ENCODE measurements at regions not wholly inside any gene's neighbourhood (a gene's known extent, or its start where the extent isn't known, plus 50 kb on each side); places are given as distances from the start of the nearest gene placed in this dataset.

DNA sequence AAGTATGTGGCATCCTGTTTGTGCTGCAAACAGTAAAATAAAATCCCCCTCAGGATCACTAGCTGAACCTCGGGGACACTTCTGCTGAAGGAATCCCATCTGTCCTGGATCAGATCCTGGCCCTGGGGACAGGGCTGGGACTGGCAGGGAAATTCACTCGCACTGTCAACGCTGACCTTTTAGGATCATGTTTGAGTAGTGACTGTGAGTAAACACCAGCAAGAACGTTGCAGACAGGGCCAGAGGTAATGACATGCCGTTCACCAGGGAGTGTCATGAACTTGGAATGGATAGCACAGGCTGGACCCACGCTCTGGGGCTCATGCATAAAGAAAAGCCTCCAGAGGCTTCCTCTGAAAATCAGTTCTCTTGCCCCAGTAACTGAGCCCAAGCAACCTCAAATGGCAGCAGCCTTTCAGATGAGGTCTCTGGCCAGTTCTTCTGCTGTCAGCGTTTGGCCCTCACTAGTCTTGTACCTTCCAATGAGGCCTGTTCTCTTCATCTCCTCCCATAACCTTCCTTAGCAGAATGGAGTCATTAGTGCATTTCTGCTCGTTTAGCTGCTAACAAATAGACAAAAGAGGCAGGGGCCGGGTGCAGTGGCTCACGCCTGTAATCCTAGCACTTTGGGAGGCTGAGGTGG, 51.0 kb upstream of the BARX2 start:
- Mint-ChIP-seq H3K27ac (no peak overlapping the region; the same call in 1 of the 2 replicates), H3K36me3 (ENCODE audit: low read depth) (no peaks in the 10 kb centered on the region), H3K9me3 (no peaks in the 10 kb centered on the region), H3K27me3 (ENCODE audit: insufficient read depth, low read depth, poor library complexity) (peaks cover 8% of the 10 kb centered on the region), H3K4me3 (no peak overlapping the region; the same call in 2 of the 3 replicates), H3K4me1 (peaks cover 35% of the 10 kb centered on the region)
- H3K4me1 ChIP-seq (ENCODE audit: insufficient read depth) = peaks cover 11% of the 10 kb centered on the region
- no peaks in the 10 kb centered on the region for H3F3A ChIP-seq (replicated peaks; ENCODE audit: low read depth)
- TF ChIP-seq, protein P1, sequence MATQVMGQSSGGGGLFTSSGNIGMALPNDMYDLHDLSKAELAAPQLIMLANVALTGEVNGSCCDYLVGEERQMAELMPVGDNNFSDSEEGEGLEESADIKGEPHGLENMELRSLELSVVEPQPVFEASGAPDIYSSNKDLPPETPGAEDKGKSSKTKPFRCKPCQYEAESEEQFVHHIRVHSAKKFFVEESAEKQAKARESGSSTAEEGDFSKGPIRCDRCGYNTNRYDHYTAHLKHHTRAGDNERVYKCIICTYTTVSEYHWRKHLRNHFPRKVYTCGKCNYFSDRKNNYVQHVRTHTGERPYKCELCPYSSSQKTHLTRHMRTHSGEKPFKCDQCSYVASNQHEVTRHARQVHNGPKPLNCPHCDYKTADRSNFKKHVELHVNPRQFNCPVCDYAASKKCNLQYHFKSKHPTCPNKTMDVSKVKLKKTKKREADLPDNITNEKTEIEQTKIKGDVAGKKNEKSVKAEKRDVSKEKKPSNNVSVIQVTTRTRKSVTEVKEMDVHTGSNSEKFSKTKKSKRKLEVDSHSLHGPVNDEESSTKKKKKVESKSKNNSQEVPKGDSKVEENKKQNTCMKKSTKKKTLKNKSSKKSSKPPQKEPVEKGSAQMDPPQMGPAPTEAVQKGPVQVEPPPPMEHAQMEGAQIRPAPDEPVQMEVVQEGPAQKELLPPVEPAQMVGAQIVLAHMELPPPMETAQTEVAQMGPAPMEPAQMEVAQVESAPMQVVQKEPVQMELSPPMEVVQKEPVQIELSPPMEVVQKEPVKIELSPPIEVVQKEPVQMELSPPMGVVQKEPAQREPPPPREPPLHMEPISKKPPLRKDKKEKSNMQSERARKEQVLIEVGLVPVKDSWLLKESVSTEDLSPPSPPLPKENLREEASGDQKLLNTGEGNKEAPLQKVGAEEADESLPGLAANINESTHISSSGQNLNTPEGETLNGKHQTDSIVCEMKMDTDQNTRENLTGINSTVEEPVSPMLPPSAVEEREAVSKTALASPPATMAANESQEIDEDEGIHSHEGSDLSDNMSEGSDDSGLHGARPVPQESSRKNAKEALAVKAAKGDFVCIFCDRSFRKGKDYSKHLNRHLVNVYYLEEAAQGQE (IDR thresholded peaks at IDR 0.05; ENCODE audit: unreplicated experiment) = no peak
- no peak for TF ChIP-seq JUNB (IDR thresholded peaks at IDR 0.05; ENCODE audit: unreplicated experiment)
- TF ChIP-seq ZNF462 (CRISPR knock-in tag; IDR thresholded peaks at IDR 0.05) = no peak
- no peak for TF ChIP-seq ZNF331 (CRISPR knock-in tag; IDR thresholded peaks at IDR 0.05; ENCODE audit: low read depth)
- TF ChIP-seq, protein P2, sequence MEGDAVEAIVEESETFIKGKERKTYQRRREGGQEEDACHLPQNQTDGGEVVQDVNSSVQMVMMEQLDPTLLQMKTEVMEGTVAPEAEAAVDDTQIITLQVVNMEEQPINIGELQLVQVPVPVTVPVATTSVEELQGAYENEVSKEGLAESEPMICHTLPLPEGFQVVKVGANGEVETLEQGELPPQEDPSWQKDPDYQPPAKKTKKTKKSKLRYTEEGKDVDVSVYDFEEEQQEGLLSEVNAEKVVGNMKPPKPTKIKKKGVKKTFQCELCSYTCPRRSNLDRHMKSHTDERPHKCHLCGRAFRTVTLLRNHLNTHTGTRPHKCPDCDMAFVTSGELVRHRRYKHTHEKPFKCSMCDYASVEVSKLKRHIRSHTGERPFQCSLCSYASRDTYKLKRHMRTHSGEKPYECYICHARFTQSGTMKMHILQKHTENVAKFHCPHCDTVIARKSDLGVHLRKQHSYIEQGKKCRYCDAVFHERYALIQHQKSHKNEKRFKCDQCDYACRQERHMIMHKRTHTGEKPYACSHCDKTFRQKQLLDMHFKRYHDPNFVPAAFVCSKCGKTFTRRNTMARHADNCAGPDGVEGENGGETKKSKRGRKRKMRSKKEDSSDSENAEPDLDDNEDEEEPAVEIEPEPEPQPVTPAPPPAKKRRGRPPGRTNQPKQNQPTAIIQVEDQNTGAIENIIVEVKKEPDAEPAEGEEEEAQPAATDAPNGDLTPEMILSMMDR (conservative IDR thresholded peaks at IDR 0.05; ENCODE audit: low read depth in 2 of 2) = no peak
- no peak for TF ChIP-seq ZNF114 (CRISPR knock-in tag; IDR thresholded peaks at IDR 0.05)
- TF ChIP-seq ETS1 (IDR thresholded peaks at IDR 0.05) = no peak
- no peak for TF ChIP-seq POLR2AphosphoS5 (IDR thresholded peaks at IDR 0.05; ENCODE audit: low read depth)
- no peak for TF ChIP-seq CREB1 (CRISPR knock-in tag; IDR thresholded peaks at IDR 0.05; ENCODE audit: low read depth)
- H3K4me3 ChIP-seq = no peak overlapping the region
- peak overlapping the region; percentile 89 for H2AFZ ChIP-seq
- DNase-seq (ENCODE audit: low spot score) (no peak), ATAC-seq (no peak; the same call in 1 of the 3 replicates)
- H3K36me3 ChIP-seq (ENCODE audit: insufficient read depth) = no peaks in the 10 kb centered on the region
- no peaks in the 10 kb centered on the region for H3K9me2 ChIP-seq (ENCODE audit: insufficient read depth)
- no peaks in the 10 kb centered on the region for H4K20me1 ChIP-seq (replicated peaks; ENCODE audit: insufficient read depth)
- H3K27me3 ChIP-seq (ENCODE audit: insufficient read depth) = no peaks in the 10 kb centered on the region
- no peak overlapping the region for H3K27ac ChIP-seq (ENCODE audit: low read depth)
- H3K4me2 ChIP-seq = 0 out of 2 replicates have a peak overlapping the region, but pooled peaks have one; percentile 22
- no peaks in the 10 kb centered on the region for H3K79me2 ChIP-seq (replicated peaks; ENCODE audit: insufficient read depth)

Measured in GM23338 (cell line).